ENCODE measurements at regions not wholly inside any gene's neighbourhood (a gene's known extent, or its start where the extent isn't known, plus 50 kb on each side); places are given as distances from the start of the nearest gene placed in this dataset.

- TF ChIP-seq ZNF830 (tag by site-specific recombination; IDR thresholded peaks at IDR 0.05; ENCODE audit: low read depth) (no peak), ZNF76 (tag by site-specific recombination; IDR thresholded peaks at IDR 0.05; ENCODE audit: borderline replicate concordance, low read depth) (no peak), PRDM4 (tag by site-specific recombination; IDR thresholded peaks at IDR 0.05) (no peak), ZNF768 (tag by site-specific recombination; IDR thresholded peaks at IDR 0.05) (no peak), ZNF776 (tag by site-specific recombination; IDR thresholded peaks at IDR 0.05; ENCODE audit: borderline replicate concordance) (no peak), EGR2 (tag by site-specific recombination; IDR thresholded peaks at IDR 0.05; ENCODE audit: low read depth) (no peak), ZNF404 (tag by site-specific recombination; IDR thresholded peaks at IDR 0.05) (no peak), KLF9 (tag by site-specific recombination; IDR thresholded peaks at IDR 0.05; ENCODE audit: low read depth) (no peak), ZNF37A (tag by site-specific recombination; IDR thresholded peaks at IDR 0.05) (no peak), ZNF558 (tag by site-specific recombination; IDR thresholded peaks at IDR 0.05) (no peak), GLIS1 (tag by site-specific recombination; IDR thresholded peaks at IDR 0.05) (no peak), ZFP37 (tag by site-specific recombination; IDR thresholded peaks at IDR 0.05) (no peak), ZNF548 (tag by site-specific recombination; IDR thresholded peaks at IDR 0.05) (no peak), ZNF837 (tag by site-specific recombination; IDR thresholded peaks at IDR 0.05) (no peak), ZFHX2 (tag by site-specific recombination; conservative IDR thresholded peaks at IDR 0.05) (no peak), PRDM1 (tag by site-specific recombination; IDR thresholded peaks at IDR 0.05) (no peak)
- H3K9me3 ChIP-seq (ENCODE audit: control insufficient read depth, insufficient read depth, low read depth, low read length) = no peaks in the 10 kb centered on the region
- H3K27ac ChIP-seq (ENCODE audit: extremely low read depth, low read depth, low read length) = no peak overlapping the region
- CTCF ChIA-PET = no interaction called here
- no peaks in the 10 kb centered on the region for H3K36me3 ChIP-seq (ENCODE audit: control insufficient read depth in 2 of 2, insufficient read depth in 1 of 2, low read length in 2 of 2)
- H3K4me3 ChIP-seq (ENCODE audit: low read depth, low read length) = no peak overlapping the region
- H3K4me1 ChIP-seq (ENCODE audit: control insufficient read depth, insufficient read depth, low read length) = no peaks in the 10 kb centered on the region
- POLR2A ChIA-PET = no interaction called here
These were observed 88.6 kb upstream of the BRD7 start for GRCh38 chr16:50457423-50457822.

- H3K27ac ChIP-seq (ENCODE audit: extremely low read depth, low read depth, low read length) = no peak overlapping the region
- TF ChIP-seq ZNF394 (tag by site-specific recombination; IDR thresholded peaks at IDR 0.05; ENCODE audit: borderline replicate concordance) = no peak
- no peak for TF ChIP-seq SETDB1 (IDR thresholded peaks at IDR 0.05; ENCODE audit: insufficient read length, low read length)
- TF ChIP-seq ZNF2 (tag by site-specific recombination; IDR thresholded peaks at IDR 0.05) = no peak
- no peaks in the 10 kb centered on the region for H3K9me3 ChIP-seq (ENCODE audit: control insufficient read depth, insufficient read depth, low read depth, low read length)
- no peaks in the 10 kb centered on the region for H3K36me3 ChIP-seq (ENCODE audit: control insufficient read depth in 2 of 2, insufficient read depth in 1 of 2, low read length in 2 of 2)
- ChIA-PET POLR2A (no interaction called here), CTCF (no interaction called here)
- no peak overlapping the region for H3K4me3 ChIP-seq (ENCODE audit: low read depth, low read length)
- no peaks in the 10 kb centered on the region for H3K4me1 ChIP-seq (ENCODE audit: control insufficient read depth, insufficient read depth, low read length)
These were observed 86.6 kb upstream of the BRD7 start for GRCh38 chr16:50455288-50455845.

GRCh38 chr16:50453446-50453845, 84.7 kb upstream of the BRD7 start:
- POLR2A ChIA-PET = no interaction called here
- H3K36me3 ChIP-seq (ENCODE audit: control insufficient read depth in 2 of 2, insufficient read depth in 1 of 2, low read length in 2 of 2) = no peaks in the 10 kb centered on the region
- H3K4me1 ChIP-seq (ENCODE audit: control insufficient read depth, insufficient read depth, low read length) = no peaks in the 10 kb centered on the region
- CTCF ChIA-PET = no interaction called here
- no peaks in the 10 kb centered on the region for H3K9me3 ChIP-seq (ENCODE audit: control insufficient read depth, insufficient read depth, low read depth, low read length)
- H3K4me3 ChIP-seq (ENCODE audit: low read depth, low read length) = no peak overlapping the region
- H3K27ac ChIP-seq (ENCODE audit: extremely low read depth, low read depth, low read length) = no peak overlapping the region
- TF ChIP-seq GFI1B (tag by site-specific recombination; IDR thresholded peaks at IDR 0.05) = no peak
- no peak for TF ChIP-seq IKZF3 (tag by site-specific recombination; IDR thresholded peaks at IDR 0.05)
- TF ChIP-seq HOXA7 (CRISPR knock-in tag; IDR thresholded peaks at IDR 0.05; ENCODE audit: borderline replicate concordance) = no peak
- no peak for TF ChIP-seq ZNF560 (tag by site-specific recombination; IDR thresholded peaks at IDR 0.05; ENCODE audit: borderline replicate concordance)
- no peak for TF ChIP-seq ZNF214 (tag by site-specific recombination; IDR thresholded peaks at IDR 0.05; ENCODE audit: borderline replicate concordance)
- TF ChIP-seq ZFP37 (tag by site-specific recombination; IDR thresholded peaks at IDR 0.05) = no peak
- TF ChIP-seq ZBTB20 (tag by site-specific recombination; IDR thresholded peaks at IDR 0.05) = no peak
- TF ChIP-seq ZFP3 (tag by site-specific recombination; IDR thresholded peaks at IDR 0.05; ENCODE audit: low read depth) = no peak
- no peak for TF ChIP-seq ZNF394 (tag by site-specific recombination; IDR thresholded peaks at IDR 0.05; ENCODE audit: borderline replicate concordance)
- no peak for TF ChIP-seq ZSCAN18 (tag by site-specific recombination; IDR thresholded peaks at IDR 0.05)
- TF ChIP-seq OVOL3 (tag by site-specific recombination; IDR thresholded peaks at IDR 0.05) = no peak
- no peak for TF ChIP-seq ZNF561 (tag by site-specific recombination; IDR thresholded peaks at IDR 0.05; ENCODE audit: borderline replicate concordance)
- no peak for TF ChIP-seq ZNF843 (tag by site-specific recombination; IDR thresholded peaks at IDR 0.05)
- no peak for TF ChIP-seq ZNF768 (tag by site-specific recombination; IDR thresholded peaks at IDR 0.05)
- no peak for TF ChIP-seq ZNF626 (tag by site-specific recombination; IDR thresholded peaks at IDR 0.05)
- TF ChIP-seq SALL2 (tag by site-specific recombination; IDR thresholded peaks at IDR 0.05; ENCODE audit: borderline replicate concordance) = no peak

Data from HEK293 (cell line).